Thyroid gland (tissue), 4 donors: ENCODE measurements at regions not wholly inside any gene's neighbourhood (a gene's known extent, or its start where the extent isn't known, plus 50 kb on each side); places are given as distances from the start of the nearest gene placed in this dataset.

Experiments
- CTCF ChIP-seq, 6 experiments: fragments of 200-600 bp in 3 of 6; fragments of 450-650 bp in 3 of 6; sonication (generic) in 3 of 6; IDR thresholded peaks; one replicate each; pipeline ENCODE4 v1.5.1; 2016 to 2019; ENCODE audit warnings: antibody characterized with exemption in 6 of 6, mild to moderate bottlenecking in 2 of 6, inconsistent platforms in 1 of 6, moderate library complexity in 1 of 6
- POLR2A ChIP-seq, 2 donors: fragments of 450-650 bp; IDR thresholded peaks; one replicate each; pipeline ENCODE4 v1.6.1; 2017; ENCODE audit warnings: antibody characterized with exemption in 2 of 2, mild to moderate bottlenecking in 2 of 2, moderate library complexity in 1 of 2

- TF ChIP-seq CTCF (IDR thresholded peaks at IDR 0.05) = no peak
- TF ChIP-seq POLR2A (IDR thresholded peaks at IDR 0.05) = no peak
Observed at GRCh38 chr20:41960166-41960565, 342.0 kb upstream of the CHD6 start.
